ENCODE measurements at regions not wholly inside any gene's neighbourhood (a gene's known extent, or its start where the extent isn't known, plus 50 kb on each side); places are given as distances from the start of the nearest gene placed in this dataset.
"Not testable (repeated sequence)": the region's sequence is repeated elsewhere in the genome, so short reads cannot be mapped to it uniquely, and the experiment has no call there.

DNA sequence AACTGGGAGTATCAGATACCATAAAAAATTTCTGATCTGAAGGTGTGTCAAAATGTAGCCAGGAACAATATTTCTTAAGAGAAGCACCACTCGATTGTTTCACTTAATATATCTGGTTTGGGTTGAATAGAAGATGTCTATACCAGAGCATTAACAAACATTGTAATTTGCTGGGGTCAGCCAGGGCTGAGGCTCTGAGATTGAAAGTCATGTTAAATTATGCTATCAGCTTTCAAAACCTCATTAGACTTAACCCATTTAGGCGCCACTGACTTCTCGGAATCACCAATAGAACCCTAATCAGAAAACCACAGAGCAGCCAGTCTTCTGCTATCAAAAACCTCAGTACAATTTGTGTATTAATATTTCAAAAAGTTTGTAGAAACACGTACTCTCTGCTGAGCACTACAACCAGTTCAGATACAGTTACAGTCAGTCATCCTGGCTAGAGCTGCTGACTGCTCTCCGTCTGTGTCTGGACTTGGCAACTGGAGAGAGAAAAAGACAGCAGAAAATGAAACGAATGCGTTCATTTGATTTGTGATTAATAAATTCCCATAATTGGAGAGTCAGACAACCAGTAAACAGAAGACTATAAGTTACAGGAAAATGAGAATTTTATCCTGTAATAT is 848.6 kb upstream of the PABPC4L start:
- no peak for DNase-seq (ENCODE audit: low spot score)

DNA sequence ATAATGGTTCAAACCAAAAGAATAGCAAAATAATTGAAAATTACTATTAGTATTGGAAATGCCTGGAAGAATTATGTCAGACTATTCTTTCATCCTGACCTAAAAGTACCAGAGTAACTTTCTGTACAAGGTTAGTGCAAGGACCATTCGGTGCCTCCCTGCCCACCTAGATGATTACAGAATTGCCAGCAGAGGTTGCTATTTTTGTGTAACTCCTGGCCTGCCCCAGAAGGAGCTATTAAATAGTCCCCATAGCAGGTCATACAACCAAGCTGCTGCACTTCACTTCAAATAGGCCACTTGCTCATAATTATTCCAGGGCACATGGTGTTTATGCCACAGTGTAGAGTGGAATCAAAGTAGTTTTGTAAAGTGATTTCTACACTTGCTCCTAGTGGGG is 831.1 kb upstream of the PABPC4L start:
- no peak for DNase-seq (ENCODE audit: low spot score)

DNA sequence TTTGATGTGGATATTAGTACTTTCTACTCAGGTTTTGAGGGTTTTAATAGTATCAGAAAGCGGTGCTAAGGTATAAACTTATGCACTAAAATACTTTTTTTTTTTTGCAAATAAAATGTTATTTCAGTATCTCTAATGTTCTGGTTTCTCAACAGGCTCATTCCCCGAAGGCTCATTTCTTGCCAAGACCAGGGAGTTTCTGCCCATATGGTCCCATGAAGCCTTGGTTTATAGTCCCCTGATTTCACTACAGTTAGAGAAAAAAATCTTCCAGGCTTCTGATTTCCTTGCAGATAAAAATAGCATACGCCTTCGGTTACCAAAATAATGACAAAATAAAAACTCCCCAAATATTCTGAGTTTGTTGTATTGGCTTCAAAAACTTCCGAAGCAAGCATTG is 814.2 kb upstream of the PABPC4L start:
- no peak for DNase-seq (ENCODE audit: low spot score)

DNA sequence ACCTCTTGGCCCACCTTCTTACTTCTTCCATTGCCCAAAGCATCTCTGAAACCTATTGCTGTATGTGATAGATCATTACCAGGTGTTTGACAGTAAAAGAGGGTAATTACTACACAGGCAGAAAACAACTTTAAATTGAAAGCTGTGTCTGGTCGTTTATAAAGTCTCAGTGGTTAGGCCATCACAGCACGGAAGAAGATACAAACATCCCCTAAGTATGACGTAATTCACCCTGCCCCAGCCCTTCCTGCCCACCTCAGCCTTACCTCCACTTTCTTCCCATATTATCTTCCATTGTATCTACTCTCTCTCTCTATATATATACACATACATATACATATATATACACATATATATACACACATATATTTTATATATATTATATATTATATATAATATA is 805.8 kb upstream of the PABPC4L start:
- no peak for DNase-seq (ENCODE audit: low spot score)

DNA sequence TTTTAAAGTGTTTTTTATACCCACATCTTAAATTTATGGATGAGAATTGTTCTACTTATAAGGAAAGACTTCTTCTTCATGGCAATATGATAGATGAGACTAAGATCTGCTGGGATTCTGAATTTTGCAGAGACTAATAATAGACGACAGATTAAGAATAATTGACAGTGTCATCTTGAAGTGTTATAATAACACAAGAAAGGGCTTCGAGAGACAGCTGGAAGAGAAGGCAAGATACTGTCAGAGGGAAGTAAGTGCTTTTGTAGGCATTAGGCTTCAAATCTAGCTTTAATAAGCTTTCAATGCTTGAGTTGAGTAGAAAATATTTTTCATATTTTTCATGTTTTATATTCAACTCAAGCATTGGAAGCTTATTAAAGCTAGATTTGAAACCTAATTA is 797.6 kb upstream of the PABPC4L start:
- DNase-seq (ENCODE audit: low spot score): no peak

DNA sequence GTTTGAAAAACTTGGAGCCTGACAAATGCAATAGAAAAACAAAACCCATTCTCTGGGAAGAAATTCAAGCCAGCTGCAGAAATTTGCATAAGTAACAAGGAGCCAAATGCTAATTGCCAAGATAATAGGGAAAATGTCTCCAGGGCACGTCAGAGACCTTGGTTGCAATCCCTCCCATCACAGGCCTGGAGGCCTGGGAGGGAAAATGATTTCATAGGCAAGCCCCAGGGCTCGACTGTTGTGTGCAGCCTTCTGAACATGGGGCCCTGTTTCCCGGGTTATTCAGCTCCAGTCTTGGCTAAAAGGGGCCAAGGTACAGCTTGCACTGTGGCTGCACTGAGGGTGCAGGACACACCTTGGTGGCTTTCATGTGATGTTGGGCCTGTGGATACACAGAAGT is 760.4 kb upstream of the PABPC4L start:
- DNase-seq (ENCODE audit: low spot score): no peak

DNA sequence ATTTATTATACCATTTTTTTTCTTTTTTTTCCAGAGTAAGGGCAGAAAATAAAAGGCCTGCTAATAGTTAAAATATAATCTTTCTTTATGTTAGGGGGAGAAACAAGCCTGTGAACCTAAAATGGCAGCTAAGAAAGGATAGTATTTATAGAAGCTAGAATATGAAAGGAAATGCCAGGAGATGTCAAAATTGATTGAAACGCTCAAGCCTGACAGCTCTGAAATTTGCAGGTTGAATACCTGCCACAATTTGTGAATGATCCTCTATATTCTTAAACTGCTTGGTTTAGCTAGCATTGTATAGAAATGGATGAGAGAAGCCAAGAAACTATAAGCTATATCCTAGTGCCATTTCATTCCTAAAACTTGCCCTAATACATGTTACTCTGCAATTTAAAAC is 757.3 kb upstream of the PABPC4L start:
- DNase-seq (ENCODE audit: low spot score): no peak

DNA sequence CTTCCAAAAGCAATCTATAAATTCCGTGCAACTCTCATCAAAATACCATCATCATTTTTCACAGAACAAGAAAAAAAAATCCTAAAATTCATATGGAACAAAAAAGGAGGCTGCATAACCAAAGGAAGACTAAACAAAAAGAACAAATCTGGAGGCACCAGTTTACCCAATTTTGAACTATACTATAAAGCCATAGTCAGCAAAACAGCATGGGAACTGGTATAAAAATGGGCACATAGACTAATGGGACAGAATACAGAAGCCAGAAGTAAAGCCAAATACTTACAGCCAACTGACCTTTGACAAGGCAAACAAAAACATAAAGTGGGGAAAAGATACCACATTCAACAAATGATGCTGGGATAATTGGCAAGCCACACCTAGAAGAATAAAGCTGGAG is 753.5 kb upstream of the PABPC4L start:
- no peak for DNase-seq (ENCODE audit: low spot score)

DNA sequence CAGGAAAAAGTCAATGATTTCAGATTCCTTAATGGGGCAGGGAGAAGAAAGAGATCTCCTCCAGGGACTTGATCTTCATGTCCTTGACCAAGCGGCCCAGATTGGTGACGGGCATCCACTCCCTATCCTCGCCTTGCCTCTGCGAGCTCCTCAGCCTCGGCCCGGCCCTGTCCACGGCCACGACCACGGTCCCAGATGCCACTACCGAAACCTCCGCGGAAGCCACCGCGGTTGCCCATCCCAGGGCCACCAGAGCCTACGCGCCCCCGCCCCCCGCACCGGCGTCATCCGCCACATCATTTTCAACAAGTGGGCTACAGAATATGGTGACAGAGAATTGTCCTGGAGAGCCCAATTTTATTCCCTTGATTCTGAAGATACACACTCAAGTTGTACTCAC is 751.2 kb upstream of the PABPC4L start:
- DNase-seq (ENCODE audit: low spot score): no peak

DNA sequence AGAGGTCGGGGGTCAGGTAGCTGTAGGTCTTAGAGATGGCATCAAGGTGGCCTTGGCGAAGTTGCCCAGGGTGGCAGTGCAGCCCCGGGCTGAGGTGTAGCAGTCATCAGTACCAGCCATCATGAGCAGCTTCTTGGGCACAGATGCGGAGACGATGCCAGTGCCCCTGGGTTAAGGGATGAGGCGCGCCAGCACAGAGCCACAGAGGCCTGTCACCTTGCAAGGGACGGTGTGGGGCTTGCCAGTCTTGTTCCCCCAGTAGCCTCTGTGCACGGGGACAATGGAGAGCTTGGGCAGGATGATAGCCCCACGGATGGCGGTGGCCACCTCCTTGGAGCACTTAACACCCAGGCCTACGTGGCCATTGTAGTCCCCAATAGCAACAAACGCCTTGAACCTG is 750.7 kb upstream of the PABPC4L start:
- DNase-seq (ENCODE audit: low spot score): no peak

DNA sequence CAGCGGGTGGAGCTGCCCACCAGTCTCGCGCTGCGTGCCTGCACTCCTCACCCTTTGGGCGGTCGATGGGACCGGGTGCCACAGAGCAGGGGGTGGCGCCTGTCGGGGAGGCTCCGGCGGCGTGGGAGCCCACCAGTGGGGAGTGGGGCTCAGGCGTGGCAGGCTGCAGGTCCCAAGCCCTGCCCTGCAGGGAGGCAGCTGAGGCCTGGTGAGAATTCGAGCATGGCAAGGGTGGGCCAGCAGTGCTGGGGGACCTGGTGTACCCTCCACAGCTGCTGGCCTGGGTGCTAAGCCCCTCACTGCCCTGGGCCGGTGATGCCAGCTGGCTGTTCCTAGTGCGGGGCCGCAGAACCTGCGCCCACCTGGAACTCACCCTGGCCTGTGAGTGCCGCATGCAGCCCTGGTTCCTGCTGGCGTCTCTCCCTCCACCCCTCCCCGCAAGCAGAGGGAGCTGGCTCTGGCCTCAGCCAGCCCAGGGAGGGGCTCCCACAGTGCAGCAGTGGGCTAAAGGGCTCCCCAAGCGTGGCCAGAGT is 746.6 kb upstream of the PABPC4L start:
- DNase-seq (ENCODE audit: low spot score): no peak

DNA sequence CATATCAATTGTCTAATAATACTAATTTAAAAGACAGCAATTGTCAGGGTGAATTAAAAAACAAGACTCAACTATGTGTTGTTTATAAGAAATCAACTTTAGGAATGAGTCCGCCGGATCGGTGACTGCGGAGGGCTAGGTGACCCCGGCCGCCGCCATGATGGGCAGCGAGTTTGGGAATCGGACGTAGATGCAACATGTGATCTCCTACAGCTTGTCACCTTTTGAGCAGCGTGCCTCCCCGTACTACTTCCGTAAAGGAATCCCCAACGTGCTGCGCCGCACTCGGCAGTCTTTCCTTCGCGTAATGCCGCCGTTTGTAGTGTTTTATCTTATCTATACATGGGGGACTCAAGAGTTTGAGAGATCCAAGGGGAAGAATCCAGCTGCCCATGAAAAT is 742.5 kb upstream of the PABPC4L start:
- no peak for DNase-seq (ENCODE audit: low spot score)

DNA sequence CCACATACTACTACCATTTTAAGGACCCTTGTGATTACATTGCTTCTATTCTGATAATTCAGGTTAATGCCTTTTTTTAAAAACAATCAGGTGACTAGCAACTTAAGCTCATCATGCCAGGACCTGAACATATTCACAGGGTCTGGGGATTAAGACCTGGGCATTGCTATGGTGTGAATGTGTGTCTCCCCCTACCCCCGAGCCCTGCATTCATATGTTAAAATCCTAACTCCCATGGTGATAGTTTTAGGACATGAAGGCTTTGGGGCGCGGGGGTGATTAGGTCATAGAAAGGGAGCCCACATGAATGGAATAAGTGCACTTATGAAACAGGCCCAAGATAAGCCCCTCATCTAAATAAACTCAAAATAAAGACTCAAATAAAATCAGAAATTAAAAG is 734.4 kb upstream of the PABPC4L start:
- DNase-seq (ENCODE audit: low spot score): no peak

DNA sequence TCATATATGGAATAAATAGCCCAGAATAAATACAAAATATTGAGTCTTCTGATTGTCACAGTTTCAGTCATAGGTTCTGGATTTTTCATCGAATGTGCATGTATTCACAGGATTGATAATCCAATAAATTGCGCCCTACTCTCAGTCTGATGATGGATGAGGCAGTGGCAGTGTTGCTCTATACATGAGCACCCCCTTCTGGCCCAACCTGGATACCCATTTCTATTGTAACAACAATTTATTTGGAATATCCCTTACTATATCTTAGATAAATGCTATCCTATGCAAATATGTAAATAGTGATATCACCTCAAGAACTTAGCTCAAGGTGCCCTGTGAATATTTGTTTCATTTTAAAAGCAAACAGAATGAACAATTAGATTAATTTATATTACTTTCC is 733.7 kb upstream of the PABPC4L start:
- DNase-seq (ENCODE audit: low spot score): peak; percentile 36

DNA sequence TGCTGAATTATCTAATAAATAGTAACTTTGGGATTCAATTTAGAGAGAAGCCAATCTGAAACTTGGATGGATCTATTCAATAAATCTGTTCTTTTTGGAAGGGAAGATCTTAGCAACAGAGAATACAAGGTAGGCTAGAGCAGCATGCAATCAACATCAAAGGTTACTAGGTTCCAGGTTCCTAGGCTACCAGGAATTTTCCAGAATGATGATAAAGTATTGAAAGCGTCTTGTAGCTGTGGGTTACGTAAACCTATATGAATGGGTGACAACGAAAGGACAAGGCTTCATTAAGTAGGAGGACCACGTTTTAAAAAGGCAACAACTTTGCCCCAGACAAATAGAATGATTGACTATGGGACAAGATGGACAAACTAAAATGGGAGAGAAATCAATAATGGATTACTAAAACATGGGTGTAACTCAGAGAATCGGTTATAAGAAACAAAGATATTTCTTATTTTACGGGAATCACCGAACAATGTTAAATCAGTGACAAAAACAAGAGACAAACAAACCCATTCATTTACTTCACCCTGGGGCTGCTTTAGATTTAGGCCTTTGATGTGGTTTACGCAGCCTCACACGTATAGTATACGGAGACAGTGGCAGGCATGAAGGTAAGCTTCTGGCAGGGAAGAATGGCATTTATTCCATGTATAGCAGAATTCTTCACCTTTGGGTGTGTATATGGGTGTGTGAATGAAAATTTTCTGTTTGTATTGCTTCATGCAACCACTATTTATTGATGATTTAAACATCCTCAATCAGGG is 732.6 kb upstream of the PABPC4L start:
- no peak for DNase-seq (ENCODE audit: low spot score)

DNA sequence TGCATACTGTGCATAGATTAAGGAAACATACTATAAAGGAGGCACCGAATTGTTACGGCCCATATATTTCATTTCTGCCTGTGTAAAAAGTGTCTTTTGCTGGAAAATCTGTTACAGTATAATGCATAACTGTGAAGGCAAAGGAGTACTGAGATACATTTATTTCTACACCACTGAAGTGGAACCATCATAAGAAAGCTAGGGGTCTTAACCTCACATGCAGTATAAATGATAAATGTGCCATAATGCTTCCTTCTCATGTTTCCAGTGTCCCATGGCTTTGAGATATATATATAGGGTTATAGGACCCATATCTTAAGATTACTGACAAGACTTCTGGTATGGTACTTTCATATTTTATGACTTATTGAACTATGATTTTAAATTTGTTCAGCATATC is 713.8 kb upstream of the PABPC4L start:
- DNase-seq (ENCODE audit: low spot score): no peak

DNA sequence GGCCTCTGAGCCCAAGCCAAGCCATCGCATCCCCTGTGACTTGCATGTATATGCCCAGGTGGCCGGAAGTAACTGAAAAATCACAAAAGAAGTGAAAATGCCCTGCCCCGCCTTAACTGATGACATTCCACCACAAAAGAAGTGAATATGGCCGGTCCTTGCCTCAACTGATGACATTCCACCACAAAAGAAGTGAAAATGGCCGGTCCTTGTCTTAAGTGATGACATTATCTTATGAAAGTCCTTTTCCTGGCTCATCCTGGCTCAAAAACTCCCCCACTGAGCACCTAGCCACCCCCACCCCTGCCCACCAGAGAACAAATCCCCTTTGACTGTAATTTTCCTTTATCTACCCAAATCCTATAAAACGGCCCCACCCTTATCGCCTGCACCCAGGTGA is 712.7 kb upstream of the PABPC4L start:
- not testable (repeated sequence) for DNase-seq (ENCODE audit: low spot score)

DNA sequence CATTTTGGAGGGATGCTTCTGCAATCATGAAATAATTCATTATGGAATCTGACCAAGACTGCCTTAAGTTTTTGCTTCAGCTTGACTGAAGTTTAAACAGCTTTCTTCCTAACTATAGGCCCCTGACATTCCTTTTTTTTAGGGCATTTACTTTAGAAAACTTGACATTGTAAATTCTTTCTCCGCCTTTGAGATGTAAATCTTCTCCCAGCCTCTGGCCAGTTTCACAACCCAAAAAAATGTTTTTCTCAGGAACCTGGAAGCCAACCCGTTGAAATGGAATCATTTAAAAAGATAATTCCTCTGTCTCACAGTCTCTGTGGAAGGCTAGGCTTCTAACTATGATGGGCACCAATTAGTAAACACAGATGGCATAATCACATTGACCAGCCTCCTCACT is 710.4 kb upstream of the PABPC4L start:
- DNase-seq (ENCODE audit: low spot score): no peak

DNA sequence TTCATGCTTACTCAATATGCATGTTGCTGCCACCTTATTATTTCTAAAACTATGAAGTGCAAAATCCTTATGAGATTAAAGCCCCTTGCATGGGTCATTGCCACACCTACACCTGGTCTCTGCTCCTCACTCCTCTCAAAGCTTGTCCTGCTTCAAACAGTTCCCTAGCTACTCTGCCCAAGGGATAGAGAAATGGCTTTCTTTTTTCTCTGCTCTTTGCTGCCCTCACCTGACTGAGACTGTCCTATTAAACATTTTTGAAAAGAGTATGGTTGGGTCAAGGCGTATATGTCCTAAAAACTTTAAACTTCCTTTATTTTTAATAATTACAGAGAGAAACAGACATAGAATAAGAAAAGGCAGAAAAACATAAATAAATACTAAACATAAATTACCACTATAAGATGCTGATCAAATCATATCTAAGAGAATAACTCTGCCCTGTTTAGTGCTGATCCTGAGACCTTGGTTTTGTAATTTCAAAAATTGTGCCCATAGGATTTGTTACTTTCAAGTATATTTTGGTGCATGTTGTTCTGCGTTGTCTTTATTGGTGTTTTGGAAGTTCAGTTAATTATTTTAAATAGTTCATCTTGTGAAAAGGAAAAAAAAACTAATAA is 704.9 kb upstream of the PABPC4L start:
- peak; percentile 21 for DNase-seq (ENCODE audit: low spot score)

DNA sequence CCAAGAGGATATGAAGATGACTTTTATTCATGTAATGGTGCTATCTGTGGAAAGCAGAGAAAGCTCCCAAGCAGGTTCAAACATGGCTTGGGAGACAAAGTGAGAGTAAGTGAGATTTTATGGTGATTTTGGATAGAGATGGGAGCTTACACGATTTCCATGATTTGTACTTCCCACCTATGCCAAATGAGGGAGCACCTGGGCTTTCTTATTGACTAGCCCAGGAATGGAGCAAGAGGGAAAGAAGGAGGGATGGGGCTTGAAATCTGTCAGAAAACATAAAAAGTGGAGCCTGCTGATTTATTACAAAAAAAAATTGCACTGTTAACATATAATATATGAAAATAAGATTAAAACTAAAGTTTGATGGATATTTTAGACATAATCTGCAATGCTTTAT is 703.5 kb upstream of the PABPC4L start:
- no peak for DNase-seq (ENCODE audit: low spot score)

DNA sequence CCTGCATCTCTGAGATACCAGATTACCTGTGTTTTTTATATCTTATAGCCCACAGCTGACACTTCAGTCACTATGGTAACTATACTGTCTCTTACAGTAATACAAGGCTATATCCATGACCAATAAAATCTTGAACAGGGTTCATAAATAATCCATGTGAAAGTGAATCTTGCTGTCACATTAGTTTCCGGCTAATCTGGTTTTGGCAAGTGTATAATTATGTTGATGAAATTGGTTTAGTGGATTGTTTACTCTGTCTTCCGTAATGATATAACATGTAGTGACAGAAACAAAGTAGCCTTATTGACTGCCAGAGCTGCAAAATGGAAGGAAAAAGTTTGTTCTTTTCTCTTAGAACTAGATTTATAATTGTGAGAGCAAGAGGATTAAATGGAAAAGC is 686.6 kb upstream of the PABPC4L start:
- no peak for DNase-seq (ENCODE audit: low spot score)

DNA sequence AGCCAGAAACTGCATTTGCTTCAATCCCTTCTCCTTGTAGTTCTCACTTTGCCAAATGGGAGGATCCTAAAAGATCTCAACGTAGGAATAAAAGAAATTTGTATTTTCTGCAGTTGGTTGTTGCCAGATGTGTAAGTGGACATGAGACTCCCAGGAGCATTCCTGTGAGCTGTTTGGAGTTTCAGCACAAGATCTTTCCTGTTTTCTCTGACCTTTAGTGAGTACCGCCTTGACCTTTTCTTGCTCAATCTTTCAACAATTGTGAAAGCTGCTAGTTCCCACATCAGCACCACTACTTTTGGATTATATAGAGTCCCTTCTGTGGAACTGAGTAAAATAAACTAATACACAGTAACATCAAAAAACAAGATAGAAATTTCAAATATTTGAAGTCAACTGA is 683.8 kb upstream of the PABPC4L start:
- DNase-seq (ENCODE audit: low spot score): no peak

DNA sequence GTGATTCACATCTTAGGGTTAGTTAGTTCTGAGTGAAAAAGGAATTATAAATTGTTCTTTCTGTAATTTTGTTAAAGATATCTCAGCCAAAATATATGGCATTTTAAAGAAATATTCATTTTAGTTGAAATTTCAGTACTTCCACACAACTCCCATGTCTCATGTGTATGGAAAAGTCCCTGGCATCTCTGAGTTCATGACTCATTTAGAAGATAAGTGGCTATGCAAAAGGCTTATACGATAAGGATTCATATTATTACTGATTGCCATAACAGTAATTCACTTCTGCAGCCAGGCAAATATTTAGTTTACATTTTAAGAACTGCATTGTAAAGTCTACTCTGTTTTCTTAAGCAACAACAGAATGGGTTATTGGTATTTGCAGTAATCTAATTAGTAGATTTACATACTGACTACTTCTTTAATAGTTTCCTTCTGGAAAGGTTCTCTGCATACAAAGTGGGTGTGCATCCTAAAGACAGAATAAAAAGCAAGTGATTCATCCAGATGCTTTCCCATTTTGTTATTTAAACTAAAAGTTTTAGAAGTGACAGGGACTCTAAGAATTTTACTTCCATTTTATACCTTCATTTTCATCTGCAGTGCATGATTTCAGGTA is 682.4 kb upstream of the PABPC4L start:
- DNase-seq (ENCODE audit: low spot score): no peak

All from kidney capillary endothelial cell (primary cell).